ENCODE measurements at regions not wholly inside any gene's neighbourhood (a gene's known extent, or its start where the extent isn't known, plus 50 kb on each side); places are given as distances from the start of the nearest gene placed in this dataset.
A peak's percentile ranks its signal among the peaks of the same experiment; 100 is the strongest.

DNA sequence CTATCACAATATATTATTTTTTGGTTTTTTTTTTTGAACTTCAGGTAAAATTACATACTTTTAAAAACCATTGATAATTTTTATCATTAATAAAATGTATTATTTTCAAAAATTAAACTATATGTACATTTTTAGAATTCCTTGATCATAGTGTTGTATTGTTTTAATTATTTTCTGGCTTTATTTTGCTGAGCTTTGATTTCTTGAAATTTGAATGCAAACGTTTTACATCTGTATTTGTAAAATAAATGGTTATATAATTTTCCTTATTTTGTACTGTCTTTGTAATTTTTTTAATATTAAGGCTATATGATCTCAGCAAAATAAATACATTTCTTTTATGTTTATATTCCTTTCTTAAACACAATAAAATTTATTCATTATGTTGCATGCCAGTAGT, 125.6 kb downstream of the KIF2B start:
- Histone ChIP-seq H3K4me2 (ENCODE audit: low read length) (no peak overlapping the region), H3K36me3 (ENCODE audit: insufficient read depth, low read length) (no peaks in the 10 kb centered on the region), H3K27ac (ENCODE audit: low read depth, low read length, poor library complexity, severe bottlenecking) (no peak overlapping the region), H3K4me3 (ENCODE audit: low read depth, low read length, poor library complexity, severe bottlenecking) (no peak overlapping the region), H3K79me2 (ENCODE audit: insufficient read depth, low read depth, low read length) (no peaks in the 10 kb centered on the region), H2AFZ (ENCODE audit: low read length) (no peak overlapping the region), H3K9me3 (ENCODE audit: low read length) (no peaks in the 10 kb centered on the region), H3K4me1 (ENCODE audit: insufficient read depth, low read length, poor library complexity, severe bottlenecking) (no peaks in the 10 kb centered on the region), H3K9me2 (ENCODE audit: insufficient read depth, low read length) (no peaks in the 10 kb centered on the region), H4K20me1 (ENCODE audit: insufficient read depth, low read length) (no peaks in the 10 kb centered on the region)
- no TSS peak for BruUV-seq (replicated peaks)
- intact Hi-C loops (cut with micrococcal nuclease; ENCODE audit: unreplicated experiment), result no loop called here
- no peak for DNase-seq (ENCODE audit: low spot score)
- ChIA-PET POLR2A (interaction anchor here (0.6 kb wide), 1 partner anchor 56 kb away, joined by 4 read pairs; no protein-coding TSS in a partner anchor), CTCF (ENCODE audit: unreplicated experiment) (no interaction called here)
- TF ChIP-seq, protein P1, sequence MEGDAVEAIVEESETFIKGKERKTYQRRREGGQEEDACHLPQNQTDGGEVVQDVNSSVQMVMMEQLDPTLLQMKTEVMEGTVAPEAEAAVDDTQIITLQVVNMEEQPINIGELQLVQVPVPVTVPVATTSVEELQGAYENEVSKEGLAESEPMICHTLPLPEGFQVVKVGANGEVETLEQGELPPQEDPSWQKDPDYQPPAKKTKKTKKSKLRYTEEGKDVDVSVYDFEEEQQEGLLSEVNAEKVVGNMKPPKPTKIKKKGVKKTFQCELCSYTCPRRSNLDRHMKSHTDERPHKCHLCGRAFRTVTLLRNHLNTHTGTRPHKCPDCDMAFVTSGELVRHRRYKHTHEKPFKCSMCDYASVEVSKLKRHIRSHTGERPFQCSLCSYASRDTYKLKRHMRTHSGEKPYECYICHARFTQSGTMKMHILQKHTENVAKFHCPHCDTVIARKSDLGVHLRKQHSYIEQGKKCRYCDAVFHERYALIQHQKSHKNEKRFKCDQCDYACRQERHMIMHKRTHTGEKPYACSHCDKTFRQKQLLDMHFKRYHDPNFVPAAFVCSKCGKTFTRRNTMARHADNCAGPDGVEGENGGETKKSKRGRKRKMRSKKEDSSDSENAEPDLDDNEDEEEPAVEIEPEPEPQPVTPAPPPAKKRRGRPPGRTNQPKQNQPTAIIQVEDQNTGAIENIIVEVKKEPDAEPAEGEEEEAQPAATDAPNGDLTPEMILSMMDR (conservative IDR thresholded peaks at IDR 0.05; ENCODE audit: low read length), result no peak
- no peak for TF ChIP-seq EZH2phosphoT487 (IDR thresholded peaks at IDR 0.05; ENCODE audit: borderline replicate concordance, low read depth, low read length)

DNA sequence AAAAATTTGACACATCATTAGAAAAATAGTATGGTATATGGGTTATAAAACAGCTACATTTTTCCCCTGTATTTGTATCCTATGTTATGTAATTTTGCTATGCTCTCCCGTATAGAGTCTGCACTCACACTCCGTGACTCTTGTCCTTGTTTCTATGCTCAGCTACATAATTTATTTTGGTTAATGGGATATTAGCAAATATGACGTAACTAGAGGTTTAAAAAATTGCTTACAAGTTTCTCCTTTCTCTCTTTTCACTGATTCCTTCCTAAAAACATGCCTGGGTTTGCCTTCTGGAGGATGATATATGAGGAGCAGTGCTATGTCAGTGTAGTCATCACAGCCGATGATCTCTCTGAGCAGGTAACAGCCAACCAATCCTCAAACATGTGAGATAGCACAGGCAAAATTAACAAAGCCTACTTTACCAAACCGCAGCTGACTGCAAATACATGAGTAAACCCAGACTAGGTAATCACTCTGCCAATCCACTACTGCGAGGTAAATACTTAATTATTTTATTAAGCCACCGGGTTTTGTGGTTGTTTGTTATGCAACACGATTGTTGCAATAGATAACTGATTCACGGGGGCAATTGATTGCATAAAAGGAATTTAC, 126.9 kb downstream of the KIF2B start:
- no peaks in the 10 kb centered on the region for H4K20me1 ChIP-seq (ENCODE audit: insufficient read depth, low read length)
- ChIA-PET POLR2A (interaction anchor here (0.6 kb wide), 2 partner anchors 175 to 525 kb away, joined by 3 to 4 read pairs; no protein-coding TSS in a partner anchor), CTCF (ENCODE audit: unreplicated experiment) (no interaction called here)
- H3K9me2 ChIP-seq (ENCODE audit: insufficient read depth, low read length), result no peaks in the 10 kb centered on the region
- H3K79me2 ChIP-seq (ENCODE audit: insufficient read depth, low read depth, low read length), result no peaks in the 10 kb centered on the region
- no peaks in the 10 kb centered on the region for H3K4me1 ChIP-seq (ENCODE audit: insufficient read depth, low read length, poor library complexity, severe bottlenecking)
- no peaks in the 10 kb centered on the region for H3K9me3 ChIP-seq (ENCODE audit: low read length)
- BruUV-seq (replicated peaks), result no TSS peak
- H3K27ac ChIP-seq (ENCODE audit: low read depth, low read length, poor library complexity, severe bottlenecking), result no peak overlapping the region
- DNase-seq (ENCODE audit: low spot score), result no peak
- TF ChIP-seq, protein P1 (conservative IDR thresholded peaks at IDR 0.05; ENCODE audit: low read length), result no peak
- no peak for TF ChIP-seq EZH2phosphoT487 (IDR thresholded peaks at IDR 0.05; ENCODE audit: borderline replicate concordance, low read depth, low read length)
- no peak overlapping the region for H2AFZ ChIP-seq (ENCODE audit: low read length)
- intact Hi-C loops (cut with micrococcal nuclease; ENCODE audit: unreplicated experiment), result no loop called here
- no peaks in the 10 kb centered on the region for H3K36me3 ChIP-seq (ENCODE audit: insufficient read depth, low read length)
- H3K4me3 ChIP-seq (ENCODE audit: low read depth, low read length, poor library complexity, severe bottlenecking), result no peak overlapping the region
- no peak overlapping the region for H3K4me2 ChIP-seq (ENCODE audit: low read length)

DNA sequence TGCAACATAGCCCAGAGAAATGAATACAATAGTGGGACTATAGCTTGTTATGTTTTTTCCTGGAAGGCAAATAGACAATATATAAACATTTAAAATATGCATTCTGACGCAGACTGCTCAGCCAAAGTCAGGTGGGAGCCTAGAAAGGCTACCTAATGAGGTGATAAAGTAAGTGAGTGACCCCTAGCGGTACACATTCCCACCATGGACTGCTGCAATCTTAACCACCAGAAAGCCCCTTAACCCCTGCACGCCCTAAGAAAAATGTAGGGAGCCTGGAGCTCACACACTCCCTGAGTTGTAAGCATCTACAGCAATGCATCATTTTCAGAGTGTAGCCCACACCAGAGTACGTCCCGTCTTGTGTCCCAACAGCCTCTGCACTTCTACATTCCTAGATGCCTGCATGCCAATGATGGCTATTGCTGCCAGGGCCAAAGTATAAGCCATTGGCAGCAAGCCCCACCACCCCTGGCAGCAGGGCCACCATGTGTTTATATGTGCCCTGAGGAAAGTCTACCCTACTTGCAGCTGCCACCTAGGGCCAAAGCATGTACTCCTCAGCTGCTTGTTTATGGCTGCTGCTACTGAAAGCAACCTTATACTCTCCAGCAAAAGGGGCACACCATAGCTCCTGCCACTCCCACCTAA, 127.6 kb downstream of the KIF2B start:
- POLR2A ChIA-PET, result interaction anchor here (0.6 kb wide), 1 partner anchor 175 kb away, joined by 3 read pairs; no protein-coding TSS in a partner anchor
- CTCF ChIA-PET (ENCODE audit: unreplicated experiment), result no interaction called here
- no peak overlapping the region for H2AFZ ChIP-seq (ENCODE audit: low read length)
- no peak overlapping the region for H3K4me3 ChIP-seq (ENCODE audit: low read depth, low read length, poor library complexity, severe bottlenecking)
- H4K20me1 ChIP-seq (ENCODE audit: insufficient read depth, low read length), result no peaks in the 10 kb centered on the region
- H3K79me2 ChIP-seq (ENCODE audit: insufficient read depth, low read depth, low read length), result no peaks in the 10 kb centered on the region
- H3K9me2 ChIP-seq (ENCODE audit: insufficient read depth, low read length), result no peaks in the 10 kb centered on the region
- TF ChIP-seq, protein P1 (conservative IDR thresholded peaks at IDR 0.05; ENCODE audit: low read length), result peak; percentile 64
- no peak for TF ChIP-seq EZH2phosphoT487 (IDR thresholded peaks at IDR 0.05; ENCODE audit: borderline replicate concordance, low read depth, low read length)
- no peaks in the 10 kb centered on the region for H3K36me3 ChIP-seq (ENCODE audit: insufficient read depth, low read length)
- peak; percentile 12 for DNase-seq (ENCODE audit: low spot score)
- H3K4me1 ChIP-seq (ENCODE audit: insufficient read depth, low read length, poor library complexity, severe bottlenecking), result no peaks in the 10 kb centered on the region
- BruUV-seq (replicated peaks), result no TSS peak
- no peak overlapping the region for H3K4me2 ChIP-seq (ENCODE audit: low read length)
- intact Hi-C loops (cut with micrococcal nuclease; ENCODE audit: unreplicated experiment), result no loop called here
- no peak overlapping the region for H3K27ac ChIP-seq (ENCODE audit: low read depth, low read length, poor library complexity, severe bottlenecking)
- no peaks in the 10 kb centered on the region for H3K9me3 ChIP-seq (ENCODE audit: low read length)
